Calu3 (cell line): ENCODE measurements at regions not wholly inside any gene's neighbourhood (a gene's known extent, or its start where the extent isn't known, plus 50 kb on each side); places are given as distances from the start of the nearest gene placed in this dataset.

Experiments used
- BruUV-seq: library from RNA; stranded (reverse); fragments of 400-500 nt; replicated peaks from 2 replicates; lab custom pipeline; 2021; lab: Mats Ljungman, UMichigan
- CTCF ChIA-PET: fragments of 300-600 bp; sonication (Branson Sonifier 250); formaldehyde crosslinking; loops from one replicate; lab custom pipeline; 2022; ENCODE audit warnings: antibody characterized with exemption; lab: Charles Lee
- DNase-seq: peaks from one replicate; pipeline ENCODE4 v3.0.0; 2022
- H3K27ac Mint-ChIP-seq: one replicate; pipeline ENCODE4 v1.8.0; 2022; ENCODE audit warnings: mixed read lengths; ENCODE audit not compliant: unreplicated experiment
- H3K27me3 Mint-ChIP-seq: one replicate; pipeline ENCODE4 v1.8.0; 2022; ENCODE audit warnings: mixed read lengths; ENCODE audit not compliant: unreplicated experiment
- H3K36me3 Mint-ChIP-seq: one replicate; pipeline ENCODE4 v1.8.0; 2022; ENCODE audit warnings: mild to moderate bottlenecking, moderate library complexity, mixed read lengths; ENCODE audit not compliant: insufficient read depth, unreplicated experiment
- H3K4me1 Mint-ChIP-seq: one replicate; pipeline ENCODE4 v1.8.0; 2022; ENCODE audit warnings: mild to moderate bottlenecking, low read depth, mixed read lengths; ENCODE audit not compliant: unreplicated experiment
- H3K4me3 Mint-ChIP-seq: one replicate; pipeline ENCODE4 v1.8.0; 2022; ENCODE audit warnings: mild to moderate bottlenecking, low read depth, moderate library complexity, mixed read lengths; ENCODE audit not compliant: unreplicated experiment
- H3K9me3 Mint-ChIP-seq: one replicate; pipeline ENCODE4 v1.8.0; 2022; ENCODE audit warnings: low read depth, mixed read lengths; ENCODE audit not compliant: unreplicated experiment
- intact Hi-C: fragments of 100-400 bp; cut with micrococcal nuclease; formaldehyde crosslinking; loops from one replicate; pipeline ENCODE4 v1.10.0; 2022; ENCODE audit not compliant: unreplicated experiment
- TF ChIP-seq, protein P1 (sequence below): fragments of 200-600 bp; IDR thresholded peaks from one replicate; pipeline ENCODE4 v1.8.0; 2022; ENCODE audit warnings: antibody characterized with exemption; ENCODE audit not compliant: unreplicated experiment

DNA sequence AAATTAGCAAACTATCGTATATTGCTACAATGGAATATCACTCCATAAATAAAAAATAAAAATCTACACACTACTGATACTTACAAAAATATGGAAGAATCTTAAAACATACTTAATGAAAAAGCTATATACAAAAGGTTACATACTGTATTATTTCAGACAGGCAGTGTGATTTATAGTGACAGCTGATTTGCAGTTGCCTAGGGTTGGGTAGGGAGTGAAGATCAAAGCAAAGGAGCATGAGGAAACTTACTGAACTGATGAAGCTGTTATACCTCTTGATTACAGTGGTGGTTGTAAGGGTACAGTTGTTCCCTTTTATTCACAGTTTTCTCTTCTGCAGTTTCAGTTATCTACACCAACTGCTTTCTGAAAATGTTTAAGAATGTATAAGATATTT, 62.6 kb downstream of the FSCB start:
- H3K4me3 Mint-ChIP-seq: no peak overlapping the region
- no TSS peak for BruUV-seq
- no peak for DNase-seq

DNA sequence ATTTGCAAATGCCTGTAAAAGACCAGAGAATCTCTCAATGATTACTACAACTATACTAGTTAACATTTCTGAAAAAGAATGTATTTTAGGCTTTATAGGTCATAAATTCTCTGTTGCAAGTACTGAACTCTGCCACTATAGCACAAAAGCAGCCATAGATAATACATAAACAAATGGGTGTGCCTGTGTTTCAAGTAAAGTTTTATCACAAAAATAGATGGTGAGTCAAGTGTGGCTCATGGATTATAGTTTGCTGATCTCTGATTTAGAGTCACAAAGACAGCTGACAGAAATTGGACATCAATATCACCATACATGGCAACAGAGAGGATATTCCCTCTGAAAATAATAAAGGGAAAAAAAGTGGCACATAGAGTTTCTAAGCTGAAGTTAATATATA, 68.1 kb downstream of the FSCB start:
- intact Hi-C loops: no loop called here
- CTCF ChIA-PET: no interaction called here

More for the DNA sequence above, 62.6 kb downstream of the FSCB start:
- Mint-ChIP-seq H3K27ac (no peak overlapping the region), H3K36me3 (no peaks in the 10 kb centered on the region), H3K4me1 (no peaks in the 10 kb centered on the region), H3K27me3 (no peaks in the 10 kb centered on the region), H3K9me3 (peaks cover 13% of the 10 kb centered on the region)
- CTCF ChIA-PET: no interaction called here
- TF ChIP-seq, protein P1, sequence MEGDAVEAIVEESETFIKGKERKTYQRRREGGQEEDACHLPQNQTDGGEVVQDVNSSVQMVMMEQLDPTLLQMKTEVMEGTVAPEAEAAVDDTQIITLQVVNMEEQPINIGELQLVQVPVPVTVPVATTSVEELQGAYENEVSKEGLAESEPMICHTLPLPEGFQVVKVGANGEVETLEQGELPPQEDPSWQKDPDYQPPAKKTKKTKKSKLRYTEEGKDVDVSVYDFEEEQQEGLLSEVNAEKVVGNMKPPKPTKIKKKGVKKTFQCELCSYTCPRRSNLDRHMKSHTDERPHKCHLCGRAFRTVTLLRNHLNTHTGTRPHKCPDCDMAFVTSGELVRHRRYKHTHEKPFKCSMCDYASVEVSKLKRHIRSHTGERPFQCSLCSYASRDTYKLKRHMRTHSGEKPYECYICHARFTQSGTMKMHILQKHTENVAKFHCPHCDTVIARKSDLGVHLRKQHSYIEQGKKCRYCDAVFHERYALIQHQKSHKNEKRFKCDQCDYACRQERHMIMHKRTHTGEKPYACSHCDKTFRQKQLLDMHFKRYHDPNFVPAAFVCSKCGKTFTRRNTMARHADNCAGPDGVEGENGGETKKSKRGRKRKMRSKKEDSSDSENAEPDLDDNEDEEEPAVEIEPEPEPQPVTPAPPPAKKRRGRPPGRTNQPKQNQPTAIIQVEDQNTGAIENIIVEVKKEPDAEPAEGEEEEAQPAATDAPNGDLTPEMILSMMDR: no peak
- intact Hi-C loops: no loop called here

DNA sequence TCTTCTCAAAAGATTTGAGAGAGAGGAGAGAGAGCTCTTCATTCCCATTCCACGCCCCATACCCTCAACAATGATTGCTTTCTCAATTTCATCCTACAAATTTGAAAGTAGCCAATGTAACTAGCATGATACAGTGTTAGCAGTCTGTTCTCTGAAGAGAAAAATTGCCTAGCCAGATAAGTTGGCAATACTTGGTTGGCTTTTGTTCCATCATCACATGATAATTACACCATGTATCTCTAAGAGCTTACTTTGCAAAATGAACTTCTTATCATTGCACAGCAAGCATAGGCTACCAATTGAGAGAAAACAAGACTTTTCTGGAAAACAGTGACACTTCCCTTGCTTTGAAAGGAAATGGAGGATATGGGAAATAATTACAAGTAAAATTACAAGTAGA, 68.9 kb downstream of the FSCB start:
- Mint-ChIP-seq H3K4me1 (no peaks in the 10 kb centered on the region), H3K9me3 (peaks cover 8% of the 10 kb centered on the region), H3K4me3 (no peak overlapping the region), H3K36me3 (no peaks in the 10 kb centered on the region), H3K27me3 (no peaks in the 10 kb centered on the region), H3K27ac (no peak overlapping the region)
- BruUV-seq: no TSS peak
- DNase-seq: no peak
- intact Hi-C loops: no loop called here
- CTCF ChIA-PET: no interaction called here
- TF ChIP-seq, protein P1: no peak

More for the DNA sequence above, 68.1 kb downstream of the FSCB start:
- peaks cover 8% of the 10 kb centered on the region for H3K9me3 Mint-ChIP-seq
- TF ChIP-seq, protein P1: no peak
- no peaks in the 10 kb centered on the region for H3K4me1 Mint-ChIP-seq
- no peak overlapping the region for H3K4me3 Mint-ChIP-seq
- BruUV-seq: no TSS peak
- H3K36me3 Mint-ChIP-seq: no peaks in the 10 kb centered on the region
- no peaks in the 10 kb centered on the region for H3K27me3 Mint-ChIP-seq
- DNase-seq: no peak
- no peak overlapping the region for H3K27ac Mint-ChIP-seq

DNA sequence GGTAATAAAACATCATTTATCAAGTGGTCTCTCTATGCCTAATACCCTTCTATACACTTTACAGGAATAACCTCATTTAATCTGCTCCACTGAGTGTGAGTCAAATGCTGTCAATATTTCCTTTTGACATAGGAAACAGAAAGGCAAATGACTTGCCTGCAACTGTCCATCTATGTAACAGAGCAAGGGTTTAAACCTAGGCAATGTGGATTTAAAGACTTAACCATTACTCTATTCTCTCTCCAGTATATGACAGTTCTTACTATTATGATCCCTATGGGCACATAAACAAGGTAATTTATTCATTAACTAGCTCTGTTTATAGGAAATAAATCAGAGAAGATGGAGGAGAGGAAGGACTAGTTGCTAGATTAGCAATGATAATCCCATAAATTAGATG, 70.6 kb downstream of the FSCB start:
- Mint-ChIP-seq H3K9me3 (peaks cover 6% of the 10 kb centered on the region), H3K4me1 (no peaks in the 10 kb centered on the region)
- intact Hi-C loops: no loop called here

More for the DNA sequence above, 70.6 kb downstream of the FSCB start:
- BruUV-seq: no TSS peak
- H3K27me3 Mint-ChIP-seq: no peaks in the 10 kb centered on the region
- no peak overlapping the region for H3K27ac Mint-ChIP-seq
- TF ChIP-seq, protein P1: no peak
- CTCF ChIA-PET: no interaction called here
- DNase-seq: no peak
- no peaks in the 10 kb centered on the region for H3K36me3 Mint-ChIP-seq
- no peak overlapping the region for H3K4me3 Mint-ChIP-seq
